Smooth muscle cell of the brain vasculature (primary cell): ENCODE measurements at regions not wholly inside any gene's neighbourhood (a gene's known extent, or its start where the extent isn't known, plus 50 kb on each side); places are given as distances from the start of the nearest gene placed in this dataset.

Experiments used
- DNase-seq: peaks from one replicate; pipeline ENCODE4 v3.0.0-alpha.2; 2012; ENCODE audit warnings: low read depth, low spot score

GRCh38 chr2:71277536-71278103, 50.7 kb upstream of the PAIP2B start:
- peak; percentile 3 for DNase-seq

GRCh38 chr2:71277147-71277475, 50.2 kb upstream of the PAIP2B start:
- DNase-seq, result no peak

- peak; percentile 28 for DNase-seq
Observed at GRCh38 chr2:71276311-71277146, 49.6 kb upstream of the PAIP2B start.
